Vagina (tissue), 2 donors: ENCODE measurements at regions not wholly inside any gene's neighbourhood (a gene's known extent, or its start where the extent isn't known, plus 50 kb on each side); places are given as distances from the start of the nearest gene placed in this dataset.

ENCODE experiments used
- CTCF ChIP-seq, 3 experiments: fragments of 450-650 bp in 2 of 3; fragments of 200-600 bp in 1 of 3; sonication (generic) in 1 of 3; IDR thresholded peaks; one replicate each; pipeline ENCODE4 v1.5.1; 2017 to 2019; ENCODE audit warnings: antibody characterized with exemption in 3 of 3, mild to moderate bottlenecking in 2 of 3, moderate library complexity in 2 of 3
- POLR2A ChIP-seq, 2 donors: fragments of 450-650 bp; IDR thresholded peaks; one replicate each; pipeline ENCODE4 v1.6.1; 2017; ENCODE audit warnings: antibody characterized with exemption in 2 of 2, mild to moderate bottlenecking in 2 of 2, moderate library complexity in 2 of 2
- POLR2AphosphoS5 ChIP-seq, 2 donors: sonication (generic); formaldehyde crosslinking; IDR thresholded peaks; one replicate each; pipeline ENCODE4 v1.9.0; 2017; ENCODE audit warnings: antibody characterized with exemption in 2 of 2, mild to moderate bottlenecking in 2 of 2, low read depth in 1 of 2; ENCODE audit not compliant: insufficient read depth in 1 of 2

GRCh38 chr22:49489821-49490220, 337.9 kb downstream of the BRD1 start:
- no peak for TF ChIP-seq CTCF (IDR thresholded peaks at IDR 0.05)
- no peak for TF ChIP-seq POLR2A (IDR thresholded peaks at IDR 0.05)
- TF ChIP-seq POLR2AphosphoS5 (IDR thresholded peaks at IDR 0.05; ENCODE audit: insufficient read depth in 1 of 2, low read depth in 1 of 2) = no peak
